Activated CD4-positive, alpha-beta T cell treated with anti-CD3 and anti-CD28 coated beads for 48 hours (primary cell): ENCODE measurements at regions not wholly inside any gene's neighbourhood (a gene's known extent, or its start where the extent isn't known, plus 50 kb on each side); places are given as distances from the start of the nearest gene placed in this dataset.

Experiments used
- DNase-seq: peaks from one replicate; pipeline ENCODE4 v3.0.0-alpha.2; 2020

- peak; percentile 70 for DNase-seq
Observed at GRCh38 chr22:45096256-45096907, 67.3 kb upstream of the NUP50 start.

- DNase-seq: no peak
Observed at GRCh38 chr22:45097061-45097460, 66.7 kb upstream of the NUP50 start.

- peak; percentile 25 for DNase-seq
Observed at GRCh38 chr22:45098056-45098455, 65.7 kb upstream of the NUP50 start.

- no peak for DNase-seq
Observed at GRCh38 chr22:45099961-45100360, 63.8 kb upstream of the NUP50 start.

GRCh38 chr22:45101515-45102227 lies 62.1 kb upstream of the NUP50 start:
- DNase-seq: peak; percentile 50

DNA sequence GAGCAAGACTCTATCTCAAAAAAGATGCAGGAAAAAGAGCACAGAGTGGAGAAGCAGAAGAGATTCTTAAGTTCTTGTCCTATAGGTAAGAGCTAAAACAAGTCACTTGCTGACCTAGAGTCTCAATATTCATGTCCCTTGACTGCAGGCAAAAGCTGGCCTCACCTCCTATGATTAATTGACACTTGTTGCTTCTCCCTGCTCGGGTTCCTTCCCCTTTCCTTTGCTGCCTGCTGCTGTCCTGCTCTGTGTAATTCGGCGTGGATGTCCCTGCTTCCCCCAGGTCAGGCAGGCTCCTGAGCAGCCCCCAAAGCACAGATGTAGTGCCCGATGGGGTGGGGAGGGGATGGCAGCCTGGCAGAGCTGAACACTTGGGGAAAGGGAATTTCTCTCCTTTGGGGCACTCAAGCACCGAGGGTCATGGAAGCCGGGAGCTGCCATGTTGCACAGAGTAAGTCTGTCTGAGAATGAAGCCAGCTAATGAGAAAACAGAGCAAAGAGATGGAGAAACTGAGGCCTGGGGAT lies 60.8 kb upstream of the NUP50 start:
- DNase-seq: no peak

DNA sequence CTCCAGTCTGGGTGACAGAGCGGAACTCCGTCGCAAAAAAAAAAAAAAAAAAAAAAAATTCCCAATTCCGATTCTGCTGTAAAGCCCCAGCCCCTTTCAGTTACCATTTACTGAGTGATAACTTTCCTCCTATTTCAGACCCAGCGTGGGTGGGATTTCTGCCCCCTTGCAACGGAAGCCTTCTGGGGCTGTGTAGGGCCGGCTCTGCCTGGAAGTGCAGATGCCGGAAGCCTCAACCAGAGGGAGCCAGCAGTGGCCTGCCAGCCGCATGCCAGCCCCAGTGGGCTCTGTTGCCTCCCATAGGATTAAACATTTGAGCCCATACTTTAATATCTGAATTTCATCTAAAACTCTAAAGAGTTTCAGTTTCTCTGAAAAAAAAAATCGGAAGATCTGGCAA lies 60.0 kb upstream of the NUP50 start:
- DNase-seq: no peak

DNA sequence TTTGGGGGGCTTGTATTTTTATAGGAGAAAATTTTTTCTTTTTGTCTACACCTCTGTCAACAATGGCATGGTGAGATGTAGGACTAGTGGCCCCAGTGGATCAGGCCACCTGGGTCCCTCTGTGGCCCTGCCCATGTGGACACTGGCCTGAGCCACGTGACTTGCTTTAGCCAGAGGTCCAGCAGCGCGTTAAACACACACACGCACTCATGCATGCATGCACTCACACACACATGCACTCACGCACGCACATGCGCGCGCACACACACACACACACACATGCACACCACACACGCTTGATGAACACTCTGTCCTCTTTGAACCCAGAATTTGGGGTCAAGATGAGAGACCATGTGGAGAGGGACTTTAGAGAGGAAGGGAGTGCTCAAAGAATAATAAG lies 59.4 kb upstream of the NUP50 start:
- no peak for DNase-seq

GRCh38 chr22:45105281-45105702 lies 58.4 kb upstream of the NUP50 start:
- DNase-seq: no peak

- no peak for DNase-seq
Observed at GRCh38 chr22:45107671-45108070, 56.1 kb upstream of the NUP50 start.

GRCh38 chr22:45112136-45112879 lies 51.4 kb upstream of the NUP50 start:
- no peak for DNase-seq
